NCI-H1105 (cell line): ENCODE measurements at regions not wholly inside any gene's neighbourhood (a gene's known extent, or its start where the extent isn't known, plus 50 kb on each side); places are given as distances from the start of the nearest gene placed in this dataset.

ENCODE experiments used
- DNase-seq: peaks from one replicate; lab custom pipeline; 2025; lab: John Stamatoyannopoulos, UW

- DNase-seq, result no peak
Observed at GRCh38 chr10:124286621-124287020, 132.1 kb downstream of the OAT start.

GRCh38 chr10:124285587-124286527 lies 132.9 kb downstream of the OAT start:
- no peak for DNase-seq

- DNase-seq, result no peak
Observed at GRCh38 chr10:124283949-124284250, 134.8 kb downstream of the OAT start.

- no peak for DNase-seq
Observed at GRCh38 chr10:124283215-124283948, 135.3 kb downstream of the OAT start.

- DNase-seq, result no peak
Observed at GRCh38 chr10:124282326-124282725, 136.4 kb downstream of the OAT start.

GRCh38 chr10:124281666-124282065 lies 137.1 kb downstream of the OAT start:
- no peak for DNase-seq

- DNase-seq, result no peak
Observed at GRCh38 chr10:124280916-124281315, 137.8 kb downstream of the OAT start.

GRCh38 chr10:124279882-124280281 lies 138.8 kb downstream of the OAT start:
- DNase-seq, result no peak

GRCh38 chr10:124279298-124279697 lies 139.4 kb downstream of the OAT start:
- DNase-seq, result no peak

GRCh38 chr10:124278356-124278755 lies 140.4 kb downstream of the OAT start:
- no peak for DNase-seq

GRCh38 chr10:124273141-124273540 lies 145.6 kb downstream of the OAT start:
- no peak for DNase-seq

- no peak for DNase-seq
Observed at GRCh38 chr10:124271676-124272075, 147.0 kb downstream of the OAT start.

- no peak for DNase-seq
Observed at GRCh38 chr10:124270530-124271327, 148.0 kb downstream of the OAT start.

- no peak for DNase-seq
Observed at GRCh38 chr10:124268976-124269375, 149.7 kb downstream of the OAT start.

GRCh38 chr10:124267911-124268549 lies 150.7 kb downstream of the OAT start:
- DNase-seq, result no peak

- no peak for DNase-seq
Observed at GRCh38 chr10:124267231-124267885, 151.4 kb downstream of the OAT start.

GRCh38 chr10:124266468-124267230 lies 152.1 kb downstream of the OAT start:
- no peak for DNase-seq

GRCh38 chr10:124265776-124266467 lies 152.8 kb downstream of the OAT start:
- DNase-seq, result no peak

GRCh38 chr10:124265391-124265745 lies 153.4 kb downstream of the OAT start:
- DNase-seq, result no peak

GRCh38 chr10:124264711-124265390 lies 153.9 kb downstream of the OAT start:
- no peak for DNase-seq
